ACHN (cell line): ENCODE measurements at regions not wholly inside any gene's neighbourhood (a gene's known extent, or its start where the extent isn't known, plus 50 kb on each side); places are given as distances from the start of the nearest gene placed in this dataset.
"Not testable (repeated sequence)": the region's sequence is repeated elsewhere in the genome, so short reads cannot be mapped to it uniquely, and the experiment has no call there.

Experiments used
- DNase-seq: peaks from one replicate; pipeline ENCODE4 v3.0.0-alpha.2; 2015
- in situ Hi-C: cut with HindIII; loops from 2 replicates; pipeline ENCODE4 v1.10.0; 2017; ENCODE audit warnings: low sequenced_read_pairs, low pct_ligation_motif_present, low pct_unique_long_range_greater_than_20kb

DNA sequence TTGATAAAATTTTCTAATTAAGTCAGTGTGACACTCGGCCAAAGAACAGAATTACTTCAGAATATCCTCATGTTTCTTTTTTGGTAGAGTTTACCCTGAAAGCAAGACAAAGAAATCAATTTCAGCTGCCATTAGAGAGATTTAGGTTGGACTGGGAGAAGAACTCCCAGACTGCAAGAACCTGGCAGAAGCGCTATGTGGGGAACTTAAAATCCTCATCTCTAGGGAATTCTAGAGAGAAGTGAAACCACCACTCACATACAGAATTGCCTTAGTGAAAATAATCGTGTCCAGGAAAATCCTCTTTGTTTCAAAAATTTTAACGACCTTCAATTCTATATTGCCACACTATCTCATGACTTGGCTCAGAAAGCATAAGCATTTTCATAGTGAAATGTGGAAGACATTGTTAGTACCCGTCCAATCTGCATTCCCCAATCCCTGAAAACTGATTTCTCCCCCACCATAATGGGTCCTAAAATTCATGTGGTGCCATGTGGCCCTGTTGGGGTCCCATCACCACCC is 297.3 kb upstream of the MEIS1 start:
- DNase-seq, result no peak
- in situ Hi-C loops, result no loop called here

DNA sequence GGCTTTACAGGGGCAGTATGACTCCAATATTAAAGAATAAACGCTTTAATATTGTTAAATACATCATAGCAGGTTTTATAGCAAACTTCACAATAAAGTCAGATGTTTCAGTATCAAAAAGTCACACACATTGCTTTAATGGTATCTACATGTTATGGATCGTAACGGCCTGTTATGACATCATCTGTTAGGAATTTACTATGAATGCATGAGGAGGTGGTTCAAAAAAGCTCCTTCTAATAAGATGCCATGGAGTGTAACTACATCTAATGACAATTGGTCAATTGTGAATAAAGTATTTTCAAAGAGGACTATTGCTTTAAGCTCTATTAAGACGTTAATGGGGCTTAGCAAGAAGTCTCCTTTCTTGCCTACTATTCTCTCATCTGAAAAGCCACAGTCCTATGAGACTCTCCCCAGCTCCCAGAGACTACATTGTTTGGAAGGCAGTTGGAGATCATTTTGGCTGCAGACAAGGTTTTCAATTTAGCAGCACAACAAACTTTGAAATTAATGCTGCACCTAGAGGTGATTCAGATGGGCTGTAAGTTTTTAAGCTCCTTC is 300.7 kb upstream of the MEIS1 start:
- DNase-seq, result no peak
- in situ Hi-C loops, result no loop called here

DNA sequence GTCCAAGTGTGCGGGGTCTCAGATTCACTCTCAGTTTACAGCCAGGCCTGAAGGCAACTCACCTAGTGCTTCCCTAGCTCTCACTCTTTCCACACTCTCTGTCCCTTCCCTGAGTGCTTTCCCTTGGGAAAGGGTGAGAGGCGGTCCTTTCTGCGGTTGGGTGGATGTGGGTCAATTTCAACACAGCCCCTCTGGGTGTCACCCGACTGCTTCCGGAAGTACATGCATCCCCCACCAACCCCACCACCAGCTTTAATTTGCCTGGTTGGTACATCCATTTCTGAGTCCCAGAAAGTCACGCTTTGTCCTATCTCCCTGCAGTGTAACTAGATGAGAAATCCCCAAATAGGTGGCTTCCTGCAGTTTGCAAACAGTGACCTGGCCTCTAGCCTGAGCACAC is 307.3 kb upstream of the MEIS1 start:
- in situ Hi-C loops, result no loop called here
- no peak for DNase-seq

DNA sequence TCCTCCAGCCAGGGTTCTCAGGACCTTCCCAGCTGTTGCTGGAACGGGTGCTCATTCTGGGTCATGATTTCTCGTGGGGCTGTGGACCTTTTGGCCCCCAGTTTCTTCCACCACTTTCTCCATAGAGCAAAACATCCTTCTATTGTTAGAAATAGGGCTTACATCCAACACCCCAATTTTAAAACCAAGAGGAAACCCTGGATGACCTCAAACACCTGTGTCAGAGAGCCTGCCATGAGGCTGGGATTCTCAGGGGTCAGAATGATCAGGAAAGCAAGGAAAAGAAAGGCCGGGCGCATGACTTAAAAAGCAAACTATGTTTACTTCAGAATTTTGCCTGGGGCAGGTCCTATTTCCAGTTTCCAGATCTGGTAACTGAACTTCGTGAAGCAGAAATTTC is 307.9 kb upstream of the MEIS1 start:
- DNase-seq, result no peak
- in situ Hi-C loops, result no loop called here

DNA sequence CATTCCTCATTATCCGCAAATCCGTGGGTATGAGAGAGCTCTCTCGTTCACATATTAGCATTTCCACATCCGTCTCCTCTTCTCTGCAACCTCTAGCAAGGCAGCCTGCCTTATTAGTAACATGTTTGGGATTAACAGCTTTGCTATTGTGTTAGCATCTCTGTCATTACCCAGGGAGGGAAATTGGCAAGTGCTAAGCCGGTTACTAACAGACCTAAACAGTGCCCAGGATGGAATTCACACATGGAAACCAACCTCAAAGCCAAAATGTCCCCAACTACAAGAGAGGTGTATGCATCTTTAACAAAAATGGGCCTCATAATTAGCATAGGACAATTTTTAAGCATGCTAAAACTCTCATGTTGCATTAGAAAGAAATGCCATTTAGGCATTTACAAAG is 309.0 kb upstream of the MEIS1 start:
- in situ Hi-C loops, result no loop called here
- no peak for DNase-seq

DNA sequence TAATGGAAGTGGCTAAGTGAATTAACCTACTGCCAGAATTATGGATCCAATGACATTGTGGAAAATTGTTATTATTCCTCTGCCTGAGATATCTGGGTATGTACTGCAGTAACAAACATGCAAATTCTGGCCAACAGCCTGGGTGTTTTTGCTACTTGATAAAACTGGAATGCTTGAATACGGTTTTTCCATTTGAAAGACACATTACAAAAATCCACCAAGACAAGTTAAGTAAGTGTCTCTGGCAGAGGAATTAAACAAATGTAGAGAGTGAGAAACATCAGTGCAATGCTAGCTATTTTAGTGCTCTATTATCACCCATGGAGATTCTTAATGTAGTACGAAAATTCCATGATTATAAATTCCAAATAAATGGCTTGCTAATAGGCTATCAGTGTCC is 312.4 kb upstream of the MEIS1 start:
- in situ Hi-C loops, result no loop called here
- DNase-seq, result no peak

DNA sequence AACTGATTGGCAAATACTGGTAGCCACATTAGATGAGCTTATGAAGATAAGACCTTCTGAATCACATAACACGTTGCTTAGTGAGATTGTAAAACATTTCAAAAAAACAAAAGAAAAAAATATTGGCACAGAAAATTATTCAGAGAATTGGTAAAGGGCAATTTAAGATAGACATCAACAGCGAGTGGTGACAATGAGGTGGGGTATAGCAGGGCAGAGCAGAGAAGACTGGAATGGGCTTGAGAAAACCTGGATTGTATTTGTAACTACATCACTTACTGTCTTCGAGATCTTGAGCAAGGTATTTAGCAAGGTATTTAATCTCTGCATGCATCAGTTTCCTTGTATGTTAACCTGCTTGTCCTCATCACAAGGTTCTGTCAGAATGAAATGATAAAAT is 313.0 kb upstream of the MEIS1 start:
- DNase-seq, result no peak
- in situ Hi-C loops, result no loop called here

DNA sequence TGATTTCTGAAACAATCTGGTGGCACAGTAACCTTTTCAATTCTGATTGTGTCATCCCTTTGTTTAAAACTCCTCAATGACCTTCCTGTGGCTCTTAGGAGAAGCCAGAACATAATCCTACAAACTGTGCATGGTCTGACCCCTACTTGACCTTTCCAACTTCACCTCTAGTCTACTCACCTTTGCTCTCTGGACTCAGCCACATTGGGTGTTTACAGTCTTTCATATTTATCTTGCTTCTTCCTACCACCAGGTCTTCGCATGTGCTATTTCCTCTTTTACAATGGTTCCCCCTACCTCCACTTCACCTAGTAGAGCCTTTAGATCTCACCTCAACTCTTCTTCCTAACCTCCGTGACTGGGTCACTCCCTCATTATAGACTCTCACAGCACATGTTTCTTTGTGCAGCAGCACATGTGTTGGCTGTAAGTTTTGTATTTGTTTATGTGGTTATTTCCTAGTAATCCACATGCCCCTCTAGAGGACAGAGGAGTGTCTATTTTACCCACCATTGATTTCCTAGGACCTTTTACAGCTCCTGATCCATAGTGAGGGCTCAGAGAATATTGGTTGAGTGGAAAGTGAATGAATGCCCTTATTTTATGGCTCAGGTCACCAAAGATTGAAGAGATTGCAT is 320.8 kb upstream of the MEIS1 start:
- in situ Hi-C loops, result no loop called here
- DNase-seq, result no peak

DNA sequence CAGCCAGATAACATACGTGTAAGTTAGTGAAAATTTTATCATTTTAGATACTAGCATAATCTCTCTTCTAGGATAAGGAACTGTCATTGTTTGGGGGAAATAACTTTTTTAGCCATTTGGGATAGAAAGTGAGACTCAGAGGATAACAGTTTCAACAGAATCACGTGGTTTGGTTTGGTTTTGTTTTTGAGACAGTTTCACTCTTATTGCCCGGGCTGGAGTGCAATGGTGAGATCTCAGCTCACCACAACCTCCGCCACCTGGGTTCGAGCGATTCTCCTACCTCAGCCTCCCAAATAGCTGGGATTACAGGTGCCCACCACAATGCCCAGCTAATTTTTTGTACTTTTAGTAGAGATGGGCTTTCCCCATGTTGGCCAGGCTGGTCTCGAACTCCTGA is 323.2 kb upstream of the MEIS1 start:
- in situ Hi-C loops, result no loop called here
- no peak for DNase-seq

DNA sequence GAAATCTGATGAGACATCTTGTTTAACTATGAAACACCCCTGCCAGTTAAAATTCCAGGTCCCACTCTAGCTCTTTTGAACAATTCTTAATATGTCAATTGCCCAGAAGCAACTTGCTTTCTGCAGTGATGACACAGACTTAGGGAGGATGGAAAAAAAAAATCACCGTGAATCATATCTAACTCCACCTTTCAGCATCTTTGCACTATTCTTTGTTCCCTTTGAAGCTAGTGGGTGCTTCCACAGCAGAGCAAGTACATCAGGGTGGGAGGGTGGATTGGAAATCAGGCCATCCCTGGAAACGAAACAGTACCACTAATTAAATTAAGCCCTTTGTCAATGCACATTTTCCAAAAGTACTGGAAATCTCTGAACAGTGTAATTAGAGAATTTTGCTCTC is 324.3 kb upstream of the MEIS1 start:
- no peak for DNase-seq
- in situ Hi-C loops, result no loop called here

DNA sequence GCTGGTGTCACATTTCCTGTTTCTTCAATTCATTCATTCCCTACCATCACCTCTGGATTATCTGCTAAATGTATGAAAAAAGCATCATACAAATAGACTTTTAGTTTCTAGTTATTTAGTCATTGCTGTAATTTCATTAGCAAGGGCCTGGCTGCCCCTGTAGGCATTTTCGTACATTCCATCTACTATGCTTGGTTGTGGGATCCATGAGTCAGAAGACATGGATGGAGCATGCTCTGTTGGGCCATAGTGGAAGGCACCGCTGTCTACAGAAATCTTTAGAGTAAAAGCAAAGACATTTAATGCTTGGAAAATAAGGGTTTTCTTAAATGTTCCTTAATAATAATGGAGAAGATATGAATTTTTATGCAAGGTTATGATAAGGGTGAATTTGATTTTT is 324.8 kb upstream of the MEIS1 start:
- DNase-seq, result no peak
- in situ Hi-C loops, result no loop called here

DNA sequence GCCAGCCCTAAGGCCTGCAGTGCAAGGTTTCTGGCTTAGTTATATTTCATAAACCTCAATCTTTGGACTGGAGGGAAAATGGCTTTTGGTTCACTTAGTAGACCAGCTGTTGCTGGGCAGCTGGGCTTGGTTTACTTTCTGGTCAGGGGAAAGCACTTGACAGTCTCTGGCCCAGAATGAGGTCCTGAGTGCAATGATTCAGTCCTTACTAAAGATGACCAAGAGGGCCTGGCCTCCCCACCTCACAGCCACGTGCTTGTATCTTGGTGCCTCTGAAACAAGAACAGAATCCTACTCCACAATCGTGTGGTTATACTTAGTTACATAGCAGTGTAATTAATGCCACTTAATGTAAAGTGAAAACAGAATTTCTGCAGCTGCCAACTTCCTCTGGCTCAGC is 325.5 kb upstream of the MEIS1 start:
- DNase-seq, result no peak
- in situ Hi-C loops, result no loop called here

DNA sequence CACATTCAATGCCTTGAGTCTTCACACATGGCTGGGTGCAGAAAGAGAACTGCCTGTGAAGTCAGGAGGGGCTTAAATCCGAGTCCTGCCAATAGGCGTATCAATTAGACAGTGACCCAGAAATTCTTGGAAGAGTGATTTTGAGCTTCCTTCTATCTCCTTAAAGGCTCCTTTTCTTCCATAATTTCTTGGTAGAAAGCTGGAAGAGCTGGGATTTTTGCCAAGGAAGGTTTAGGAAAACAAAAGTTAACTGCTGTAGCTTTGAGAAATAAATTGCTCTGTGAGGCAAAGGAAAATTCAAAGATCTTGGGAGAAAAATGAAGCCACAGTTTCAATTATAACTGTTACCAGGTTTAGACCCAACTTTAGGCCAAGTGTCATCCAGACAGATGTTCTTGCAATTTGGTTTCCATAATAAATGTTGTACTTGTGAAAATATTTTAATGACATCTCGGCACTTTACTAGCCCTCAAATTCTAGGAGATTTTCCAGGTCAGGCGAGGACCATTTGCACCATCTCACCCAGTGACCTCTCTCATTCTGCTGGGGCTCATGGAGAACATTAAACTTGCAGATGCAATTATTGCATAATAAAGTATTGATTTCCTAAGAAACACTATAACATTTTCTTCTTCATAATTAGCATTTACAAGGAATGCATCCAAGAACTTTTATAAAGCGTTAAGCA is 329.7 kb upstream of the MEIS1 start:
- no peak for DNase-seq
- in situ Hi-C loops, result no loop called here

DNA sequence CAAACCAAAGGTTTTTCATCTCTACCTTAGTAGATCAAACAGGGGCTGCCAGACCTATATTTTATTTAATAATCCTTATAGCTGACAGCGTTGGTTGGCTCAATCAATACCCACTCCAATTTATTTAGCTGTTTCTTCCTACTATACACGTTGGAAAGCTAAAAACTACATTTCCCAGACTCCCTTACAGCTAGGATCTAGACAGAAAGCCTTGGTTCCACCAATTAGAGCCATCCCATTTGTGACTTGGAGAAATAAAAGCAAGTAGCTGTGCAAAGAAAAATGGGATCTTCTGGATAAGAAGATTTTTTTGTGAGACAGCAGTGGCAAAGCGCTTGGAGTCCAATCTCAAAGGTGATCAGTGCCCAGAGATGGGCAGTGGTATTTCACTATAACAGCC is 331.3 kb upstream of the MEIS1 start:
- no peak for DNase-seq
- in situ Hi-C loops, result no loop called here

DNA sequence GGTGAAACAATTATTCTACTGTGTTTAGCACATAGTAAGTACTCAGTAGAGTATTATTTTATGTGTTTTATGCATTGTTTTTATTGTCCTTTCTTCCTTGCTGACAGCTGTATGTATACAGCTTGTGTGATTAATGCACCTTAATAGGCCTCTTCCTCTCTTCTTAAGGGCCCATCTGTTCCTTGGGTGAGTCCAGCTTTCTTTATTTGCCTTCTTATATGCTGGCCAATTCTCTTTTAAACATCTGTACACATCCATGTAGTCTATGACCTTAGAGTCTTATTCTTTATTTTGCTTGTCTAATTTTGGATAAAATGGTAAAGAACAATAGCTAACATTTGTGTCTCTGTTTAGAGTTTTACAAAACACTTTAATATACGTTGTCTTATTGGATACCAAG is 333.7 kb upstream of the MEIS1 start:
- in situ Hi-C loops, result no loop called here
- DNase-seq, result no peak

DNA sequence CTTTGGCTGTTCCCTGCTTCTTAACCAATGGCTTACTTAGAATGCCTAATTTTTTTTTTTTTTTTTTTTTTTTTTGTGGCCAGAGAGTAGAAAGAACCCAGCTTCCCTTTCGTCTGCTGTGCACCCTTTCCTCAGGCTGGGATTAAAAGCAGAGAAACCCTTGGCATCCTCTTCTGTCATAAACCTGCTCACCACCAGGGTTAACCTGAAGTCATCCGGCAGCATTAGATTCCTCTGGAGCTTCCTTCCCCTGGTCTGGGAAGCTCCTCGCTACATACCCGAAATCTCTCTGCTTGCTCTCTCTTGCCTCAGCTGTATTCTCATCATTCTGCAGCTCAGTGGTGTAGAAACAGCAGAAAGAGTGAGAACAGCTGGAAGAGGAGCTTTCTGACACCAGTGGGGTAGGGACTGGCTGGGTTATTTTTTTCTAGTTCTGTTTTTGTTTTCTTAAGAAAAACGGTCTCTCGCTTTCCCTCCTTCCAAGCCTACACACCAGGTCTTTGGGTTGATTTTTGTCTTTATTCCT is 339.0 kb upstream of the MEIS1 start:
- in situ Hi-C loops, result no loop called here
- no peak for DNase-seq

DNA sequence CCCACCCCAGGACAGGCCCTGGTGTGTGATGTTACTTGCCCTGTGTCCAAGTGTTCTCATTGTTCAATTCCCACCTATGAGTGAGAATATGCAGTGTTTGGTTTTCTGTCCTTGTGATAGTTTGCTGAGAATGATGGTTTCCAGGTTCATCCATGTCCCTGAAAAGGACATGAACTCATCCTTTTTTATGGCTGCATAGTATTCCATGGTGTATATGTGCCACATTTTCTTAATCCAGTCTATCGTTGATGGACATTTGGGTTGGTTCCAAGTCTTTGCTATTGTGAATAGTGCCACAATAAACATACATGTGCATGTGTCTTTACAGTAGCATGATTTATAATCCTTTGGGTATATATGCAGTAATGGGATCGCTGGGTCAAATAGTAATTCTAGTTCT is 340.2 kb upstream of the MEIS1 start:
- DNase-seq, in situ Hi-C loops: not testable (repeated sequence)

DNA sequence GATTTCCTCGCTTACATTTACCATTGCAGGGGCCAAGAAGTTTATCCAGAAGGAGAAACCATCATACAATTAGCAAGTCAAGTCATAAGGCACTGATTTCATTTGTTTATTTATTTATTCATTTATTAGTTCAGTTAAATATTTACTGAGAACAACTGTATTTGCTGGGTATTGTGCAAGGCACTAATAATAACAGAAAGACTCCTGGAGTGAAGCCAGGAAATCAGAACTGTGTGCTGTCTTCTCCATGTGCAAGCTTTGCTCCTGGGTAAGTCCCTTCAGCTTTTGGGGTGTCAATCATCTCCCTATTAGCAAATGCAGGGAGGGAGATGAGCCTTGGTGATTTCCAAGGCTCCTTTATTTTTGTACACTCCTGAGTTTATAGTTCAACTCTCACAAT is 341.6 kb upstream of the MEIS1 start:
- DNase-seq, result no peak
- in situ Hi-C loops, result no loop called here

DNA sequence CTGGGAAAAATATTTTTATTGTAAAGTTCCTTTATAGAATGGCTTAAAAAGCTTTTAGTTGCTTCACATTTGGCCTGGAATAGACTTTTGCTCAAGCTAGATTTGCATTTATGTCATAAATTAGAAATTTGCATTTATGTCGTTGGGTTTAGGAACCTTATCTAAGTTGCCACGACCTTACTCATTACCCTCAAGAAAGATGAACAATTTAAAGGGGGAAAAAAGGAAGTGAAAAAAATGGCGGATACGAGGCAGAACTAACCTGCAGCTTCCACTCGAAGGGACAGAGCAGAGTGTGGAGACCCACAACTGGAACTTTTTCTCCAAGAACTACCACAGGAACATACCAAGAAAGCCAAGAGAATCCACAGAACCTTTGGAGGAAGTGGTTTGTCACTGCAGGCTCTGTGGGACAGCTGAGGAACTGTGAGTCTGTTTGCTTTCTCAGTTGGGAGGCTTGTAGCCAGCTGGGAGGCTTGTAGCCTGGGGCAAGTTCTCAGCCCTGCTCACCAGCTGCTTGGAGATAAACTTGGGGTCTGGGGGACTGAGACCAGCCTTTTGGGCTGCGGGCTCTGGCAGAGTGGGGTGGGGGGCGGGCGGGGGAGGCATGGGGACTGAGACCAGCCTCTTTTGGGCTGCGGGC is 349.9 kb upstream of the MEIS1 start:
- no peak for DNase-seq
- in situ Hi-C loops, result no loop called here
